OCI-LY1 (cell line): ENCODE measurements at regions not wholly inside any gene's neighbourhood (a gene's known extent, or its start where the extent isn't known, plus 50 kb on each side); places are given as distances from the start of the nearest gene placed in this dataset.

Source experiments
- H2AFZ ChIP-seq: fragments of 200-600 bp; sonication (generic), shearing (Covaris generic); 2 replicates; pipeline ENCODE4 v1.6.0; 2014; ENCODE audit warnings: antibody characterized with exemption, mild to moderate bottlenecking, low read length
- H3F3A ChIP-seq: fragments of 200-600 bp; sonication (generic), shearing (Covaris generic); 2 replicates; pipeline ENCODE4 v1.6.0; 2014; ENCODE audit warnings: mild to moderate bottlenecking, antibody characterized with exemption, low read length, moderate library complexity; ENCODE audit not compliant: insufficient read depth
- H3K27ac ChIP-seq: fragments of 200-600 bp; sonication (generic); 2 replicates; pipeline ENCODE4 v1.5.1; 2014; ENCODE audit warnings: low read length, mixed run types, mild to moderate bottlenecking, low read depth; ENCODE audit not compliant: poor library complexity, severe bottlenecking
- H3K27me3 ChIP-seq: fragments of 200-600 bp; sonication (generic); 2 replicates; pipeline ENCODE4 v1.6.0; 2014; ENCODE audit warnings: antibody characterized with exemption, mild to moderate bottlenecking, low read length, moderate library complexity; ENCODE audit not compliant: insufficient read depth
- H3K36me3 ChIP-seq: fragments of 200-600 bp; sonication (generic); 2 replicates; pipeline ENCODE4 v1.6.1; 2014; ENCODE audit warnings: mild to moderate bottlenecking, antibody characterized with exemption, low read length, moderate library complexity, mixed read lengths; ENCODE audit not compliant: insufficient read depth
- H3K4me1 ChIP-seq: fragments of 200-600 bp; sonication (generic); 2 replicates; pipeline ENCODE4 v1.5.1; 2014; ENCODE audit warnings: mild to moderate bottlenecking, low read length, moderate library complexity; ENCODE audit not compliant: insufficient read depth, severe bottlenecking
- H3K4me2 ChIP-seq: fragments of 200-600 bp; sonication (generic), shearing (Covaris generic); 2 replicates; pipeline ENCODE4 v1.6.1; 2014; ENCODE audit warnings: low read length
- H3K4me3 ChIP-seq: fragments of 200-600 bp; sonication (generic); 2 replicates; pipeline ENCODE4 v1.5.1; 2014; ENCODE audit warnings: low read length, low read depth, mild to moderate bottlenecking, mixed read lengths; ENCODE audit not compliant: poor library complexity, severe bottlenecking
- H3K79me2 ChIP-seq: fragments of 200-600 bp; shearing (Covaris generic); 2 replicates; pipeline ENCODE4 v1.6.1; 2016; ENCODE audit warnings: mixed run types, low read length, mixed read lengths; ENCODE audit not compliant: insufficient read depth
- H3K9ac ChIP-seq: fragments of 200-600 bp; sonication (generic), shearing (Covaris generic); 2 replicates; pipeline ENCODE4 v1.6.1; 2014; ENCODE audit warnings: mild to moderate bottlenecking, low read length, mixed read lengths
- H3K9me2 ChIP-seq: fragments of 200-600 bp; sonication (generic), shearing (Covaris generic); 2 replicates; pipeline ENCODE4 v1.6.1; 2014; ENCODE audit warnings: low read depth, mild to moderate bottlenecking, low read length, mixed read lengths
- H3K9me3 ChIP-seq: fragments of 200-600 bp; shearing (Covaris generic); 2 replicates; pipeline ENCODE4 v1.6.1; 2014; ENCODE audit warnings: low read length, mixed read lengths
- H4K20me1 ChIP-seq: fragments of 200-600 bp; sonication (generic), shearing (Covaris generic); 2 replicates; pipeline ENCODE4 v1.6.0; 2016; ENCODE audit warnings: mild to moderate bottlenecking, low read length; ENCODE audit not compliant: insufficient read depth
- CTCF ChIP-seq: fragments of 200-600 bp; sonication (generic), shearing (Covaris generic); IDR thresholded peaks from 2 replicates; pipeline ENCODE4 v1.5.1; 2017; ENCODE audit warnings: mild to moderate bottlenecking, antibody characterized with exemption, low read length, moderate library complexity, mixed read lengths
- EZH2 ChIP-seq: fragments of 200-600 bp; sonication (generic), shearing (Covaris generic); IDR thresholded peaks from 2 replicates; pipeline ENCODE4 v1.8.0; 2017; ENCODE audit warnings: borderline replicate concordance, mixed run types, mild to moderate bottlenecking, antibody characterized with exemption, low read length, moderate library complexity, mixed read lengths

- Histone ChIP-seq H2AFZ (no peak overlapping the region), H3K9me2 (no peaks in the 10 kb centered on the region), H3F3A (no peaks in the 10 kb centered on the region), H3K36me3 (no peaks in the 10 kb centered on the region), H3K9ac (no peak overlapping the region), H3K9me3 (no peaks in the 10 kb centered on the region), H3K4me1 (no peaks in the 10 kb centered on the region), H3K27ac (no peak overlapping the region), H3K27me3 (no peaks in the 10 kb centered on the region), H3K4me2 (no peak overlapping the region), H3K79me2 (no peaks in the 10 kb centered on the region), H3K4me3 (no peak overlapping the region), H4K20me1 (no peaks in the 10 kb centered on the region)
- TF ChIP-seq CTCF (no peak), EZH2 (no peak)
These were observed 461.0 kb downstream of the FOXG1 start for GRCh38 chr14:29227631-29228030.

GRCh38 chr14:29232153-29232552 is 465.6 kb downstream of the FOXG1 start:
- H3K4me1 ChIP-seq = no peaks in the 10 kb centered on the region
- no peak overlapping the region for H3K4me3 ChIP-seq
- no peaks in the 10 kb centered on the region for H3F3A ChIP-seq
- H3K79me2 ChIP-seq = no peaks in the 10 kb centered on the region
- TF ChIP-seq CTCF (no peak), EZH2 (no peak)
- no peaks in the 10 kb centered on the region for H4K20me1 ChIP-seq
- no peaks in the 10 kb centered on the region for H3K36me3 ChIP-seq
- H3K27ac ChIP-seq = no peak overlapping the region
- H3K27me3 ChIP-seq = no peaks in the 10 kb centered on the region
- no peaks in the 10 kb centered on the region for H3K9me2 ChIP-seq
- no peak overlapping the region for H3K9ac ChIP-seq
- no peaks in the 10 kb centered on the region for H3K9me3 ChIP-seq
- no peak overlapping the region for H3K4me2 ChIP-seq
- H2AFZ ChIP-seq = no peak overlapping the region

- Histone ChIP-seq H3F3A (no peaks in the 10 kb centered on the region), H3K9me3 (no peaks in the 10 kb centered on the region), H4K20me1 (no peaks in the 10 kb centered on the region), H3K79me2 (no peaks in the 10 kb centered on the region), H3K27ac (no peak overlapping the region), H3K4me3 (no peak overlapping the region), H3K4me2 (no peak overlapping the region), H2AFZ (no peak overlapping the region), H3K36me3 (no peaks in the 10 kb centered on the region), H3K9me2 (no peaks in the 10 kb centered on the region), H3K27me3 (no peaks in the 10 kb centered on the region), H3K4me1 (no peaks in the 10 kb centered on the region), H3K9ac (no peak overlapping the region)
- TF ChIP-seq CTCF = no peak
- no peak for TF ChIP-seq EZH2
These were observed 466.1 kb downstream of the FOXG1 start for GRCh38 chr14:29232711-29233110.
